Mesothelial cell of epicardium (in vitro differentiated cells): ENCODE measurements at regions not wholly inside any gene's neighbourhood (a gene's known extent, or its start where the extent isn't known, plus 50 kb on each side); places are given as distances from the start of the nearest gene placed in this dataset.

ENCODE experiments used
- DNase-seq, 2 experiments: peaks; one replicate each; pipeline ENCODE4 v3.0.0; 2021; ENCODE audit warnings: low spot score in 2 of 2; ENCODE audit not compliant: unreplicated experiment in 2 of 2
- H3K27ac Mint-ChIP-seq: 2 replicates; pipeline ENCODE4 v1.8.0; 2021; ENCODE audit warnings: mixed read lengths
- H3K27me3 Mint-ChIP-seq: 2 replicates; pipeline ENCODE4 v1.8.0; 2021; ENCODE audit warnings: low read depth, mixed read lengths
- H3K36me3 Mint-ChIP-seq: 2 replicates; pipeline ENCODE4 v1.8.0; 2021; ENCODE audit warnings: mixed read lengths
- H3K4me1 Mint-ChIP-seq: 2 replicates; pipeline ENCODE4 v1.8.0; 2021; ENCODE audit warnings: mixed read lengths
- H3K4me3 Mint-ChIP-seq: 2 replicates; pipeline ENCODE4 v1.8.0; 2021; ENCODE audit warnings: mild to moderate bottlenecking, moderate library complexity, mixed read lengths
- H3K9me3 Mint-ChIP-seq: 2 replicates; pipeline ENCODE4 v1.8.0; 2021; ENCODE audit warnings: mixed read lengths
- TF ChIP-seq, protein P1 (sequence below): fragments of 200-600 bp; sonication (generic); IDR thresholded peaks from one replicate; pipeline ENCODE4 v1.5.0; 2021; ENCODE audit warnings: antibody characterized with exemption; ENCODE audit not compliant: unreplicated experiment

DNA sequence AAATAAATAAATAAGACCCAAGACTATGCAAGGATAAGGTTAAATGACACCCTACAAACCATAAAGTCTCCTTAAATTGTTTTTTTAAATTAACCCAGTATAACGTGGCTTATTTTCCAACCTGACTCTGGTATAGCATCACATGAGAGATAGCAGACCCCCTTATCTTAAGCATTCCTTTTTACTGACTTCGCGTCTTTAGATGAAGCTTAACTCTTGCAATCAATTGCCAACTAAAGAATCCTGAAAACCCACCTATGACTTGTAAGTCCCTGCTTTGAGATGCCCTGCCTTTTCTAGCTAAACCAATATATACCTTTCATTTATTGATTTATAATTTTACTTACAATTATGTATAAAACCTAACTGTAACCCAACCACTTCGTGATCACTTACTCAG lies 57.1 kb upstream of the RAB12 start:
- H3K9me3 Mint-ChIP-seq, result no peaks in the 10 kb centered on the region
- no peak overlapping the region for H3K27ac Mint-ChIP-seq
- H3K27me3 Mint-ChIP-seq, result no peaks in the 10 kb centered on the region
- DNase-seq, result no peak
- TF ChIP-seq, protein P1, sequence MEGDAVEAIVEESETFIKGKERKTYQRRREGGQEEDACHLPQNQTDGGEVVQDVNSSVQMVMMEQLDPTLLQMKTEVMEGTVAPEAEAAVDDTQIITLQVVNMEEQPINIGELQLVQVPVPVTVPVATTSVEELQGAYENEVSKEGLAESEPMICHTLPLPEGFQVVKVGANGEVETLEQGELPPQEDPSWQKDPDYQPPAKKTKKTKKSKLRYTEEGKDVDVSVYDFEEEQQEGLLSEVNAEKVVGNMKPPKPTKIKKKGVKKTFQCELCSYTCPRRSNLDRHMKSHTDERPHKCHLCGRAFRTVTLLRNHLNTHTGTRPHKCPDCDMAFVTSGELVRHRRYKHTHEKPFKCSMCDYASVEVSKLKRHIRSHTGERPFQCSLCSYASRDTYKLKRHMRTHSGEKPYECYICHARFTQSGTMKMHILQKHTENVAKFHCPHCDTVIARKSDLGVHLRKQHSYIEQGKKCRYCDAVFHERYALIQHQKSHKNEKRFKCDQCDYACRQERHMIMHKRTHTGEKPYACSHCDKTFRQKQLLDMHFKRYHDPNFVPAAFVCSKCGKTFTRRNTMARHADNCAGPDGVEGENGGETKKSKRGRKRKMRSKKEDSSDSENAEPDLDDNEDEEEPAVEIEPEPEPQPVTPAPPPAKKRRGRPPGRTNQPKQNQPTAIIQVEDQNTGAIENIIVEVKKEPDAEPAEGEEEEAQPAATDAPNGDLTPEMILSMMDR, result no peak
- no peak overlapping the region for H3K4me3 Mint-ChIP-seq
- peaks cover 12% of the 10 kb centered on the region for H3K4me1 Mint-ChIP-seq
- no peaks in the 10 kb centered on the region for H3K36me3 Mint-ChIP-seq

DNA sequence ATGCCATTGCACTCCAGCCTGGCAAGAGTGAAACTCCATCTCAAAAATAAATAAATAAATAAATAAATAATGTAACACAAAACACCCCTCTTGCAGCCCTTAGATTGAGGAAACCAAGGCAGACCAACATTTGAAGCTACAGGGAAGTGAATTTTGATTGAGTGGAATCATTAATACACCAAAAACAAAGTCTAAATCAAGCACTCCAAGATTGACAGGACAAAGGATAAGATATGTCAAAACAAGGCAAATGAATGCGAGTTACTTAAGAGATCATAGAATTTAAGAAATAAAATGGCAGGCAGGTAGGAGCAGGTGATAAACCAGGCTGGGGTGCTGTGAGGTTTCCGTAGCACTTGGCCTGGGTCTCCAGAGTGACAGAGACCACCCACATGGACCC lies 54.9 kb upstream of the RAB12 start:
- Mint-ChIP-seq H3K9me3 (no peaks in the 10 kb centered on the region), H3K36me3 (no peaks in the 10 kb centered on the region), H3K27ac (no peak overlapping the region), H3K4me3 (no peak overlapping the region), H3K4me1 (peaks cover 12% of the 10 kb centered on the region), H3K27me3 (no peaks in the 10 kb centered on the region)
- DNase-seq, result no peak
- TF ChIP-seq, protein P1, result no peak

DNA sequence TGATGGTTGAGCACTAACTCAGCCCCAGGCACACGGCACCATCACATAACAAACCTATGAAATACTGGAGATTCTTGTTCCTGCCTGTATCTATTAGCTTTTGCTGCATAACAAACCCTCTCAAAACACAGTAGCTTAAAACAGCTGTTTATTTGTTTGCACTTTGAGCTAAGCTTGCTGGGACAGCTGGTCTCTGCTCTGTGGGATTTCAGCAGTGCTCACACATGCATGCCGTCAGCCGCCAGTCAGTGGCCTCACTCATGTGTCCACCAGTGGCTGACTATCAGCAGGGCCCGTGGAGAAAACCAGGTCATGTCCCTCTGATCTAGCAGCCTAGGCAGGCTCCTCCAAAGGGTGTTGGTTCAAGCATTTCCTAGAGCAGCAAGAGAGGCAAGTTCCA lies 52.8 kb upstream of the RAB12 start:
- TF ChIP-seq, protein P1, result no peak
- Mint-ChIP-seq H3K4me3 (no peak overlapping the region), H3K36me3 (no peaks in the 10 kb centered on the region)

More for the DNA sequence above, 52.8 kb upstream of the RAB12 start:
- Mint-ChIP-seq H3K9me3 (no peaks in the 10 kb centered on the region), H3K4me1 (peaks cover 12% of the 10 kb centered on the region), H3K27me3 (peaks cover 3% of the 10 kb centered on the region), H3K27ac (no peak overlapping the region)
- no peak for DNase-seq
